Bone marrow (tissue), 2 donors: ENCODE measurements at regions not wholly inside any gene's neighbourhood (a gene's known extent, or its start where the extent isn't known, plus 50 kb on each side); places are given as distances from the start of the nearest gene placed in this dataset.

ENCODE experiments used
- DNase-seq, 2 donors: peaks; one replicate each; lab custom pipeline; 2025; lab: John Stamatoyannopoulos, UW

DNA sequence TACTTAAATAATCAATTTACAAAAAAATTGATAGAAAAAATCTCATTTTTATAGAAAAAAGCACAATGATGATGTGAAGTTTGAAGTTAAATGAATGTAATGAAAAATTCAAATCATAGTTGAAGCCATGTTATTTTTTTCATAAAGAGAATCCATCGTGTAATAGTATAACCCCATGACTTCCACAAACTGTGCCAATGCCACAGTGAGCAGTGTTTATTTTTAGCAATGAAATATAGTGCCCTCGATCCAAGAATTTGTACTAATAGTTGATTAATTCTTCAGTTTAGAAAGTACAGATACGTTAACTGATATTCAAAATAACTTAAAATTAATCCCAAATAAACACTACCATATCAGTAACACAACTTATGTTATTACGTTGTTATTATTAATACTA, 225.9 kb downstream of the PTPRC start:
- no peak for DNase-seq

DNA sequence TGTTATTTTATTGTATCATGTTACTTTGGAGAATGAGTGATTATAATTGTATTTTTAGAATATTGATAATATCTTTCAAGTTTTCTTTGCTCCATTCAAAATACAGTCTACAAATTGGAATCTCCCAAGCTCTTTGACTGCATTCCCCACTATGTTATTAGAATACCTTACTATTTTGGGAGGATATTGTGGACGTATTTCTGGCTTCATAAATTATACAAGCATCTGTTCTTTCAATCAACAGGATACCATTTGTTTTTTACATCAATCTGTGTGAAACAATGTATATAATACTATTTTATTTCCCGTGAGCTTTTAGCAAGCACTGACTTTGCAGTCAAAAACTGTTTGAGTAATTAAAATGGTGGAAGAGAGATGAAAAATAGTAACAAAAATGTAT, 226.5 kb downstream of the PTPRC start:
- no peak for DNase-seq

DNA sequence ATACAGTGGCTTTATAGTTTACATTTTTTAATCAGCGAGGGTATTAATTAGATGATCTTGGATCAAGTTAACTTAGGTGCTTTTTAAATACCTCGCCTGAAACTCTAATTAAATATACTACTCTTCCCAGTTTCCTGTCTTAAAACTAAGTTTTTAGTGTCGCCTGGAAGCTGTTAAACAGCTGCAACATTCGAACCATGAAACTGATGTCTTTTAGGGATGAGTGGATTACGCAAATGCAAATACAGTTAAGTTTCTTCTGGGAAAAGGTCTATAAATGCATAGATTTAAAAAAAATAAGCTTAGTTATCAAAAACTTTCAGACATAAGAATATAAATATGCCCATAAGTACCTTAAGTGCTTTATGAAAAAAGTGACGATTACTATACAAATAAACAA, 228.3 kb downstream of the PTPRC start:
- DNase-seq: no peak

DNA sequence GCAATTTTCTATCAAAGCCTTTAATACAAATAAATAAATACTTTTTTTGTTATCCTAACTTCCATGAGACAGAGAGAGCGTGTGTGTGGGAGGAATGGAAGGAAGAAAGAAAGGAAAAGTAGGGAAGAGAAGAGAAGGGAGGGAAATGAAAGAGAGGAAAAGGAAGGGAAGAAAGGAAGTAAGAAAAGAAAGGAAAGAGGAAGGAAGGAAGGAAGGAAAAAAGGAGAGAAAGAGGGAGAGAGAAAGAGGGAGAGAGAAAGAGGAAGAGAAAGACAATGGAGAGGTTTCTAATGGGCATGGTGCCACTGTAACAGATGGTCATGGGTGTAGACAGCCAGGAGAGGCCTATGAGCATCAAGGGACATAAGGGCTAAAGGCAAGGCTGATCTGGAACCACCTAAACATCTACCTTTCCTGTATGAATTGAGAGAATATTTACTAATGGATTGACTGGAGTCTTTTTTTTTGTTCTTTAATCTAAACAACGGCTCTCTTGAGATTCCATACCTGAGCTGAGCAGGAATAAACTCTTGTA, 234.9 kb downstream of the PTPRC start:
- no peak for DNase-seq

DNA sequence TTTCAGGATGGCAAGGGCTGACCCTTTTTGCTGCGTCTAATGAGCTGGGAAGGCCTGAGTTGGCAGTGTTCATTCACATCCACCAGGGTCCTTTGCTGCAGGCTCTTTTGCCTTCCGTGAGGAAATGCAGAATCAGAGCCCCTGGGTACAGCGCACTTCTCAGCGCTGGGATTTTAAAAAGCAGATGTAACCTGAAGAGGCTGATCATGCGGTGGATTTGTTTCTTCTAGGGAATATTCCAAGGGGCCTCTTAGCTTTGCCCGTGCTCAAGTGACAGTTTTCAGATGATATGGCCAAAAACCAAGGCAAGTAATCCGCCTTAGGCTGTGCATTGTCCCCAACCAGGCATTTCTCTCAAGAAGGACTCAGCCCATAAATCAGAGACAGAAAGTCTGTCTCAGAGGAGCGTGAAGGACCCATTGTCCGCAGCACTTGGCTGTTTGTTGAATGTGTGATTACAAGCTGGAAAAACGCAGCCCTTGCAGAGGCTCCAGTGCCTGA, 237.6 kb downstream of the PTPRC start:
- no peak for DNase-seq

DNA sequence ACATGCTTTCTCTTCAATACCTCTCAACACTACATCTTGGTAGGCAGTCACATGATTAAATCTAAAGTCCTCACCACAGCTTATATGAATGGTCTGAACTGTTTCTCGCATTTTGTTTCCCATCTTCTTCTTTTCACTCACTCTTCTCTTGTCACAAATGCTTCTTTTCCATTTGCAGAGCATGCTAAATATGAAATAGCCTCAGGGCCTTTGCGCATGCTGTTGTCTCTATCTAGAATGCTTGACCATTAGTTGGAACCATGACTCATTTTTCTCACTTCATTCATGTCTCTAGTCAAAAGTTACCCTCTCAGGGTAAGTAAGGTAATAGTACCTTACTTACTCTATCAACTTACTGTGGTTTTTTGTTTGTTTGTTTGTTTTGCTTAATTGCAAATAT, 239.7 kb downstream of the PTPRC start:
- no peak for DNase-seq

DNA sequence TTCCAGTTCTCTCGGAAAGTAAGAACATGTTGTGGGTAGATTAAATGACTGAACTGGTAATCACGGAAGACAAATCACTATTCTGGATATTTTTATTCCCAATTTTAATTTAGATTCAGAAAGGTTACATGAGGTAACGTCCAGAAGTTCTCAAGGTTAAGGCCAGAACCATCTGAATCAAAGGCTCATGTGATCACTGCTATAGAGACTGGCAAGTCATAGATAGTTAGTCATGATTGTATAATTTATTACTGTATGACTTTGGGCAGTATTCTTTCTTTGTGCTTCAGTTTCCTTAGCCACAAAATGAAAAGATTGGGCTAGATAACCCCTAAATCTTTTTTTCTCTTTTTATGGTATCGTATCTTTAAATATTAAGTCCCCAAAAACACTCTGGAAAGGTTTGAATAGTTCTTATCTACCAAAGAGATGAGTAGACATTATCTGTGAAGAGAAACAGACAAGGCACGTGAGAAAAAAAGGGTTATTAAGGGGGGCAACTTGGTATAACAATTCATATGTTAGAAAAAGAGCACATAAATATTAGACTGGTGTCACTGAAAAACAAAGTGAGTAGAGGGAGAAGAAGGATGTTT, 241.0 kb downstream of the PTPRC start:
- no peak for DNase-seq

DNA sequence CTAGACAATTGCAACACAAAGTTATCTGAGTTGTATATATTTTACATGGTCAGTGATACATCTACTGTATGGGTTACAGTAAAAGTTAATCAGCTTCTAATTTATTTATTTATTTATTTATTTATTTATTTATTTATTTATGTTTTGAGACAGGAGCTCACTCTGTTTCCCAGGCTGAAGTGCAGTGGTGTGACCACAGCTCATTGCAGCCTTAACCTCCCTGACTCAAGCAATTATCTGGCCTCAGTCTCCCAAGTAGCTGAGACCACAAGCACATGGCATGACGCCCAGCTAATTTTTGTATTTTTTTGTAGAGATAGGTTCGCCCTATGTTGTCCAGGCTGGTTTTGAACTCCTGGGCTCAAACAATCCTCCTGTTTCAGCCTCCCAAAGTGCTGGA, 241.6 kb downstream of the PTPRC start:
- DNase-seq: no peak

DNA sequence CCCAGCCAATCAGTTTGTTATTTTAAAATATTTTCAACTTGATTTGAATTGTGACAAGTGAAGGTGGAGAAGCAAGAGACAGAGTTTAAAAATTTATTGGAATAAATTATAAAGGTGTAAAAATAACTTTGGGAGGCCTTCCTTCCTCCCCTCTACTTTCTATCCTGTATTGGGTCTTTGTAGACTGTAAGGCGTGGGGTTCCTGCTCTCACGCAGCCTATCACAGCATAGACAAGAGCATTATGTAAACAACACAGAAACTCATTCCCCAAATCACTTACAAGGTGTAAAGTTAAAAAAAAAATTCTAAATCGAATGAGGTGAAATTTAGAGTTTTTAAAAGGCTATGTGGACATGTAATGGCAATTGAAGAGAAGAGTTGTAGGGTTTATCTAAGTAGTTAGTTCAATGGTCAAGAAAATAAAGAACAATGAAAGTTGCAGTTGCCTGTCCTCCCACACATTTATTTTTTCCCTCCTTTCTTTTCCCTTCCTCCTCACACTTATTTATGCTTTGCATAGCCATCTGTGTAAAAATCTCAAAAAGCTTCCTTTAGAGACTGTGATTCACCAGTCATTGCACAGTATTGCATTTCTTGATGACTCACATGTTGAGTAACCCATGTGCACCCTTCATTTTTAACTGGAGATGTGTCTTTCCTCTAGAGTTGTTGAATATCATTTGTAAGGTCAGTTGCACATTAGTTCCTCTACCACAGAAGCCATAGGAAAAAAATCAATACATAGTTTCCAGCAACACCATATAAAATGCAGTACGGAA, 242.2 kb downstream of the PTPRC start:
- DNase-seq: peak in 1 of 2 donors; percentile 80

DNA sequence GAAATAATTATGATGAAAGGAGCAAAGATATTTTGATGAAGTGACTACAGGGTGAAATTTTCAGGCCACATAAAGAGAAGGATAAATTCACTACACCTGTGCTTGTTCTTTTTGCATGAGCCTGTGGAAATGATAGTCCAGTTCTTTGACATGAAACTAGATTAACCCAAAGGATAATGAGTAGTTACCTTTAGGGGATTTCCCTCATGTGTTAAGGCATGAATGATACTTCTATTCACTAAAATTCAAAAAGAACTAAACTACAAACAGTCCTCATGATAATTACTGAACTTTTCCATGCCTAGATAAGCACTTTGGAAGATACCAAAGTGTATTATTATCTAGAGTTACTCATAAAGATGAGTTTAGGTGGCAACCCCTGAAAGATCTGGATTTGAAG, 244.3 kb downstream of the PTPRC start:
- no peak for DNase-seq

DNA sequence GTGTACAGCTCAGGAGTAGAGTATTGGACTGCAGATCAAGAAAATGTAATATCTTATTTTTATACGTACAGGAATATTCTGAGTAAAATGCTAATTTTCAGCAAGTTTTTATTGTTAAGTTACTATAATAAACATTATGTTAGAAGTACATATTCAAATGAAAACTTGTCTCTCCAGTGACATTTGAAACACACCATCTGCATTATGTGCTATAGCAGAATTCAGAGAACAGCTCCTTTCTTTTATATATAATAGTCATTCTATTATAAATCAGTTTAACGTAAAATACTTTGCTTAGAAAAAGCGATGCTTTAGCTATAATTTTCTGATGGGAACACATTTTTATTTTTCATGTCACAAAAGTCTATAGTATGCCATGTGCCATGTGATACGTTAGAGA, 249.0 kb downstream of the PTPRC start:
- no peak for DNase-seq

DNA sequence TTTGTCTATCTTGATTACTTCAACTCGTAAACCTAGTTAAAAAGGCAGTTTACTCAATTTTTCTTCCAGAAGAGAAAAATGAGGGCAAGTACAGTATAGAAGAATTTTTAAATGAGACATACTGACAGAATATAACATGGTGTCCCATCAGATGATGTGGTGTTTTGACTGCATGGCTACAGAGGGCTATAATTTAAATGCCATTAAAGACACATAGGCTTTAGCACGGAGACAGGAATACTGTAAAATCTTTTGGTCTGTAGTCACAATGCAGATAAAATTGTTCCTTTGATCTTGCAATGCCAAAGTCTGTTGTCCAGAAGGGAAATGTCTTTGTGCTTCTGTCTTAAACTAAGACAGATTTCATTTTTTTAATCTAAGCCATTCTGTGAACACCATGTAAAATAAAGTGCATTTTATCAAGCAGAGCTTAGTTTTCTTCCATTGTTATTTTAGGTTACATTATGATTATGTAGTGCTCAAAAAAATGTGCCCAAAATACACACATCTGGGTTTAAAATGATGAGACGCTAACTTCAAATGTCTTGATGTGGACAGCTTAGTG, 249.6 kb downstream of the PTPRC start:
- no peak for DNase-seq

DNA sequence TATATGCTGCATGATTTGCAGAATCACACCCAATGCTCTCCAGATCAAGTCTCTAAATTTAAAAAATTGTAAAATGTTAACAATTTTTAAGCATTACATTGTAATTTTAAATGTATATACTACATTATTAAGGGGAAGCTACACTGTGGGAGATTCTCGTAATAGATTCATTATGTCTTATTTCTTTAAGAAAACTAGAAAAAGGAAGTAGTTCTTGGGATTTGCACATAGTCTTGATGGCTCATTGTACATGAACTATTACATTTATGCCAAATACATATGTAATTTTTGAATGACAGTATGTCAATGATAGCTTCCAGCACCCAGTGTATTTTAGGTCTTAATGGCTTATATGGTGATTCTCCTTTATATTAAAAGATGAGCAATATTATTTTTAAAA, 250.3 kb downstream of the PTPRC start:
- DNase-seq: no peak

DNA sequence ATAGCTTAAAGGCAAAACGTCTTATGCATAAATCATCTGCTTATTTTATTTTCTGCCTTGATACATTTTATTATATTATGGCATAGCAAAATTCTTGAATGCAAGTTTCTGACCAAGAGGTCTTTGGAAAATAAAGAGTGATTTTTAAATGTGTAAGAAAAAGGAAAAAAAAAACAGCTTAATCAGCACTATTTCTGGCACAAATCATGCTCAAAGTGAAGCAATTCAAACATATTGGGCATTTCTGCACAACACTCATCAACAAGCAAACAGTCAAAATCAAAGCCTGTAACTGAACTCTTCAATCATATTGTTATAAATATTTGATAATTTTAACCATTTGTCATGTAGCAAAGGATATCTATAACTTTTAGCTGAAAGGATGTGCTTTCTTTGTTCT, 250.9 kb downstream of the PTPRC start:
- DNase-seq: no peak

DNA sequence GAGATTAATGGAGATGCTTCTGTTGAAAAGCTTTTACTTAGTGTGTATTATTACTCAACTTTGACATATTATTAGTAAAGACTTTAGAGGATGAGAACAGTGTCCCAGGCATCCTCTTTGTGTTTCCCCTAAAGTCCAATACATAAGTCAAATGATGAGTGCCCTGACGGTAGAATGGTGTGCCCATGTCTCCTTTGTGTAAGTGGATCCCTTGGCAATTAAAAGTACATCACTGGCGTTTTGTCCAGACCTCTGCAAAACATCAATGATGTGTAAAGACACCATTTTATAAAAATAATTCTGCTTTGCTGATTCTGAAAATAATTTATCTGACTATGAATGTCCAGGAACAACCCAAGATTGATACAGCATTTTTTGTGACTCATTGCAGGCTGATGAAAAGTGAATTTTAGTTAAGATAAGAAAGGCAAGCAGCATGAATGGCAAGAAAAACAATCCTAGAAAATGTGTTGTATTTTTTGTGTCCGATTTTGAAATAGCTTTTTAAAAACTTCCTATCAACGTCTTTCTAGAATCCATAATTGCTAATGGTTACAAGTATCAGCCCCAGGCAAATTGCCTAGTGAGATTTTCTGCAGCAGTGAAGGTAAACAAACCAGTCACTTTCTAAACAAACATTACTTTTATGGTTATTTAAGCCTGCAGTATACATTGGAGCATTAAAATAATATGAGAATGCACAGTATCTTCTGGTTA, 251.5 kb downstream of the PTPRC start:
- no peak for DNase-seq

DNA sequence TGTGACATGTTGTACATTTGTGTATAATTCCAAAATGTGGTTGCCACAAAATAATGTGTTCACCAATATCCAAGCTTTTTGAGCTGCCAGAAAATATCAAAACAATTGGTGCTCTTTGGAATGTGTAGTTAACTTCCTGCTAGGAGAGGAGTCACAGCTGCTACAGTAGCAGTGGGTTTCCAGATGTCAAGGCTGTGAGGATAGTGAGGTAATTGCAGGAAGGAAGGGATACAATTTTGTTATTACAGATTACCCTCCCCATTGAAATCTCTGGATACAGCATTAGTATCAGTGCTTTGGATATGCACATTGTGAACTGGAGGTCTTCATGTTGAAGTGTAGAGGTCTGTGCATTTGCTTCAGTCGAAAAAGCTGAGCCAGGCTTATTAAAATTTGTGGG, 253.2 kb downstream of the PTPRC start:
- no peak for DNase-seq

DNA sequence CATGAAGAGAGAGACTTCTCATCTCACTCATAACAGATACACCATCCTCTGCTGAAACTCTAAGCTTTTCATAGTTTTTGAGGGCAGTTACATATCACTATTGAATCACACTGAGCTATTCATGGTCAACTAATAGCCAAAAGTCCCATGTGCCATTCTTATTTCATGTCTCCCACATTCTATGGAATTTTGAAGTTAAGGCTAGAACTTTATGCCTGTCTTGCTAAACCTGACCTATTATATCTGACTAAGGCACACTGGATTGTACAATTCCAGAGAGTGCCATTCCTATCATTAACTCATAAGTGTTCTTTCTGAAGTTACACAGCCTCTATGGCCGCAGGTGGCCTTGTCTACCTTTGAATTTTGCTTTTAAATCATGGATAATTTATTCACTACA, 254.3 kb downstream of the PTPRC start:
- DNase-seq: no peak

DNA sequence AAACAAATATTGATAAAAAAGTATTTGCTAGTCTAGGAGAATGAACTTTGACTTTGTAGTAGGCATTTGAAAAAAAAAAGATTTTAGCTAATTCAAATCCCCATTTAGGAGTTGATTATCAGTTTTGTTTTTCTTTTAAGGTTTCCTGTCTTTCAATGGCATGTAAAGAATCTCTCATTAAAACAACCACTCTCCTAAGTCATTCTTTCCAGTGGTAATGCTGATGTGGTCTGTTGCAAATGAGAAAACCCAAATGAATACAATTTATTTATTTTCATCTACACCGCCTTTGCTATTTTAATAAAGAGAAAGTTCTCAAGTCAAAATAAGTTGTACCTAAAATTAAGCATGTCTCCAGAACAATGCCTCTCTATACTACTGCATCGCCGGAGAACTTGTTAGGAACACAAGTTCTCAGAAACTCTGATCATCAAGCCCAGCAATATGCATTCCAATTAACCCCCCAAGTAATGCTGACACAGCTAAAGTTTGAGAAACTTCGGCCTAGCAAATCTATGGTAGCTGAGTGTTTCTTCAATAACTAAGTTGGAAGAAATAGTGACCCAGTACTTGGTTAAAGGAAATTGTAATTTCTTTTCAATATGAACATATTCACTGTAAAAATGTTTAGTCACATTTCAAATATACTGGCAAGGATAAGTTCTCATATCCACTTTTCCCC, 255.1 kb downstream of the PTPRC start:
- DNase-seq: no peak

DNA sequence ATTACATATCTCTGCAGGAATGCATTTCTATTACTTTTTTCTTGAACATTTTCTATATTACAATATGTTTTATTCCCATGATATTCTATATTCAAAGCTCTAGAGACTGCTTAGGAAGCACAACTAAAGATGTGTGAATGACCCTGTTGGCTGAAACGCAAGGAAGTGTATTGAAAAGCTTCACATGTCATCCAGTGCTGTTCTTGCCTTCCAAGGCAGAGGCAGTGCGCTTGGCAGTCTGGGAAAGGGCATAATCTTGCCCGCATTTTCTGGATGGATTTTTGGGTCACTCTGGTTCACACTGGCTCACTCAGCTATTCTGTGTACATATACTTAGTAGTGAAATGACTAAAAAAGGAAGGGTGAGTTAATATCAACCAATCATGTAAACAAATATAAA, 262.4 kb downstream of the PTPRC start:
- DNase-seq: no peak

DNA sequence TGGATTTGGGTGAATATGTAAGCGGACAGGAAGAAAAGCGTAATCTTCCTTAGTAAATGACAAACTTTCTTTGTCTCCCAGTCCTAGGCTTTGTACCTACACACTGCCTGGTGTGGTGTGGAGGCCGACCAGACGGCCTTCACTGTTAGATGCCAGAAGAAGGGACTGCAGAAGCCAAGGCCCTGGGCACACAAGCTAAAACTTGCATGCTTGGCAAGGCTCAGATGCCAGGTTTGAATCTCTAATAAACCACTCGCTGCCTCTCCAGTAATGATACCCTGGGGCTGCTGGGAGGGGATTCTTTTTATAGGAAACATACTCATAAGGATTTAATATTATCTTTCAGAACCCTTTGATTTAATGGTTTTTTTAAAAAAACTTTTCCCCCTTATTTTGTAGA, 263.8 kb downstream of the PTPRC start:
- no peak for DNase-seq

DNA sequence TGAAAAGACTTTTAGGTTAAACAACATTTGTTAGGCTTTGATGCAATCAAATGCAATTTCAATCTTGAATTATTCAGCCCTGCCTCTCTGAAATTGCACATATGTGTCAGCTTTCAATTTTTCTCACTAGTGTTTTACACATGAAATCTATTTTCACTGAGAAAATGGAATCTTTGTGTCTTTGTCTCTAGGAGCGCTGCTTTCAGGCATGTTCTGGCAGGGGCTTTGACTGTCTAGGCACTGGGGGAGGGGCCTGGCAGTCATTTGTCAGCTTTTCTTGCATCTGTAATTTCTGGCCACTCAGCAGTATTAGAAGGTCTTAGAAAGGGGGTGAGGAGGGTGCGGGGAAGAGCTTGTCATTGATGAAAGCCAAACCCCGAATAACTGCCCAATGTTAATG, 264.4 kb downstream of the PTPRC start:
- no peak for DNase-seq

DNA sequence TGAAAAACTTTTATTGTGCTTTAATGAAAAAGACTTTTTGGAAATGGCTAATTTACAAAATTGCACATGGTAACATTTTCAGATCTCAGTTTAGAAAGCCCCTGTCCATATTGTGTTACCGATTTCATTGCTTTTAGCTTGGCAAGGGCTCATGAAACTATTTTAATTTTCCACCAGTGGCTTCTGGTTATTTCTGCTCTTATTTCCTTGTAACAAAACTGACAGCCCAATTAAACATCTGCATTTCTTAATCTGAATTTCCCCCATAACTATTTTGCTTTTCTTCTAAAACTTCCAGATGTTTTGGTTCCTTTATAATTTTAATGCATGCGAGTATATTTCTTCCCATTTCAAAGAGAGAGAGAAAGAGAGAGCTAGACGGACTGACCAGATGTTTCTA, 264.8 kb downstream of the PTPRC start:
- DNase-seq: no peak
